ENCODE measurements at regions not wholly inside any gene's neighbourhood (a gene's known extent, or its start where the extent isn't known, plus 50 kb on each side); places are given as distances from the start of the nearest gene placed in this dataset.

DNA sequence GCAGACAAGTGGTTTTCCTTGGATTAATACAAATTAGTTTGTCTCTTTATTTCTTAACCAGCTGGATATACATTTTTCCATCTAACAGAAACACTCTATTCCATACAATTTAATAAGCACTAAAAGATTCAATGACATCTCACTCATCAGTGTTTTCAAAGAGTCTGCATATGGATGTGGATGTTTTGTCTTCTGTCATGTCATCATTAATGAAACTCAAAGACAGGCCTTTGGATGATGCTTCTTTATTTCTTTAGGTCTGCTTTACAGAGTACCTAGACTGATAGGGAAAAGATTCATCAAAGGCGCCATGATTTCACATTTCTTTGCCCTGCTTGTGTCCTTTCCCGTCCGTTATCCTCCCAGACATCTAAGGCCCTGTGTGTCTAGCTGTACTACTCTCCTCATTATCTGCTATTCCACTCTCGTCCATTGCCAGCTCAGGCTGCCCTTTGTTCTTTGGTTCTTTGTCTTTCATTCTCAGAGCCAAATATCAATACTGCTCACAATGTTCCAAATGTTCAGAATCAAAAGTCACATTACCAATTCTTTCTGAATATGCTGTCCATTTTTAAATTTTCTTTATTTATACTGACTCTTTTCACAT lies 232.3 kb upstream of the CHAC2 start:
- Histone ChIP-seq H3K4me1 (no peaks in the 10 kb centered on the region), H3K9me3 (peaks cover 7% of the 10 kb centered on the region; the same call in 1 of the 3 replicates), H3K27ac (no peak overlapping the region), H3K4me3 (no peak overlapping the region), H3K4me2 (no peak overlapping the region)
- FAIRE-seq: no peak
- TF ChIP-seq MAFK (IDR thresholded peaks at IDR 0.05; ENCODE audit: partially characterized antibody): peak; percentile 28
- TF ChIP-seq, protein P1, sequence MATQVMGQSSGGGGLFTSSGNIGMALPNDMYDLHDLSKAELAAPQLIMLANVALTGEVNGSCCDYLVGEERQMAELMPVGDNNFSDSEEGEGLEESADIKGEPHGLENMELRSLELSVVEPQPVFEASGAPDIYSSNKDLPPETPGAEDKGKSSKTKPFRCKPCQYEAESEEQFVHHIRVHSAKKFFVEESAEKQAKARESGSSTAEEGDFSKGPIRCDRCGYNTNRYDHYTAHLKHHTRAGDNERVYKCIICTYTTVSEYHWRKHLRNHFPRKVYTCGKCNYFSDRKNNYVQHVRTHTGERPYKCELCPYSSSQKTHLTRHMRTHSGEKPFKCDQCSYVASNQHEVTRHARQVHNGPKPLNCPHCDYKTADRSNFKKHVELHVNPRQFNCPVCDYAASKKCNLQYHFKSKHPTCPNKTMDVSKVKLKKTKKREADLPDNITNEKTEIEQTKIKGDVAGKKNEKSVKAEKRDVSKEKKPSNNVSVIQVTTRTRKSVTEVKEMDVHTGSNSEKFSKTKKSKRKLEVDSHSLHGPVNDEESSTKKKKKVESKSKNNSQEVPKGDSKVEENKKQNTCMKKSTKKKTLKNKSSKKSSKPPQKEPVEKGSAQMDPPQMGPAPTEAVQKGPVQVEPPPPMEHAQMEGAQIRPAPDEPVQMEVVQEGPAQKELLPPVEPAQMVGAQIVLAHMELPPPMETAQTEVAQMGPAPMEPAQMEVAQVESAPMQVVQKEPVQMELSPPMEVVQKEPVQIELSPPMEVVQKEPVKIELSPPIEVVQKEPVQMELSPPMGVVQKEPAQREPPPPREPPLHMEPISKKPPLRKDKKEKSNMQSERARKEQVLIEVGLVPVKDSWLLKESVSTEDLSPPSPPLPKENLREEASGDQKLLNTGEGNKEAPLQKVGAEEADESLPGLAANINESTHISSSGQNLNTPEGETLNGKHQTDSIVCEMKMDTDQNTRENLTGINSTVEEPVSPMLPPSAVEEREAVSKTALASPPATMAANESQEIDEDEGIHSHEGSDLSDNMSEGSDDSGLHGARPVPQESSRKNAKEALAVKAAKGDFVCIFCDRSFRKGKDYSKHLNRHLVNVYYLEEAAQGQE (IDR thresholded peaks at IDR 0.05): no peak
- ChIA-PET POLR2A (no interaction called here), CTCF (interaction anchor here (0.9 kb wide), 1 partner anchor 9 kb away, joined by 3 read pairs; no protein-coding TSS in a partner anchor)
- no peak for DNase-seq (ENCODE audit: low read depth in 1 of 2, low spot score in 1 of 2)
- WGBS (ENCODE audit: missing lambda C conversion rate): 26% methylated on average over 4 of the region's 4 CpGs
- ATAC-seq: no peak

DNA sequence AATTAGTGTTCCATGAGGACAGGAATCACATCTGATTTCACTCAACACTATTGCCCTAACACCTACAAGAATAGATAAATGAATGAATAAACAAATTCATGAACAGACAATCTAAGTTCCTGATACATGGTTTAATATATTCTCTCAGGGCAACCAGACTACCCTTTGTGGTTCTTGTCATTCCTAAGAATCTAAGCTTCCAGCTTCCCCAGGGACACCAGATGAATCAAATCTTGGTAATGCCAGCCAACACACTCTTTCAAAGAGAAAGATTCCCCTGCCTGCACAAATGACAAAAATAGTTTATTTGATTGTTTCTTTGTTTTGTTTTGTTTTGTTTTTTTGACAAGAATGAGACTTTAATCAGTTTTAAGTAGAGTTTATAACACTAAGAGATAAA lies 237.5 kb upstream of the CHAC2 start:
- TF ChIP-seq, protein P2, sequence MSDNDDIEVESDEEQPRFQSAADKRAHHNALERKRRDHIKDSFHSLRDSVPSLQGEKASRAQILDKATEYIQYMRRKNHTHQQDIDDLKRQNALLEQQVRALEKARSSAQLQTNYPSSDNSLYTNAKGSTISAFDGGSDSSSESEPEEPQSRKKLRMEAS (IDR thresholded peaks at IDR 0.05): no peak
- TF ChIP-seq EHF (CRISPR knock-in tag; IDR thresholded peaks at IDR 0.05): no peak
- no peak for TF ChIP-seq HEYL (CRISPR knock-in tag; IDR thresholded peaks at IDR 0.05)
- no peak for TF ChIP-seq KDM5A (IDR thresholded peaks at IDR 0.05)
- no peak for TF ChIP-seq JUNB (IDR thresholded peaks at IDR 0.05)
- no peak for TF ChIP-seq ZSCAN20 (CRISPR knock-in tag; IDR thresholded peaks at IDR 0.05)
- ATAC-seq (no peak), FAIRE-seq (no peak), DNase-seq (ENCODE audit: low read depth in 1 of 2, low spot score in 1 of 2) (no peak)
- H3K9me3 ChIP-seq: peaks cover 12% of the 10 kb centered on the region; the same call in 1 of the 3 replicates
- CTCF ChIA-PET: no interaction called here
- POLR2A ChIA-PET: no interaction called here
- H3K4me2 ChIP-seq: no peak overlapping the region
- no peaks in the 10 kb centered on the region for H3K4me1 ChIP-seq
- no peak overlapping the region for H3K27ac ChIP-seq
- no peak overlapping the region for H3K4me3 ChIP-seq

DNA sequence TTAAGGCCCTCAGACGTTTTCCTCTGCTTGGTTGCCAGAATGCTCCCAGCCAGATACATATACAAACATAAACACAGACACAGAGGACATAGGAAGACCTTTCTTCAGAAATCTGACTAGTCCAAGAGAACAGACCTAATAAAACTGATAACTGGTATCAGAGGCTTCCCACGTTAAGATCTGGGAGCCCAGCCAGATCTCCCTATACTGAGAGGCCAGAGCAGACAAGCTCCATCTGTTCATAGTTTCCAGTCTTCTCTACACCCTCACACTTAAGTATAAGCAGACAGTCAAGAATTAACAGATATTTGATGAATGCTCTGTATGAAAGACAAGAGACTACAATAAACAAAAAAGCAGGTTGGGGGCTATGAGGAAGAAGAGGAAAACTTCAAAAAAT lies 240.5 kb upstream of the CHAC2 start:
- no peak overlapping the region for H3K27ac ChIP-seq
- peaks cover 8% of the 10 kb centered on the region; the same call in 1 of the 3 replicates for H3K9me3 ChIP-seq
- TF ChIP-seq, protein P3, sequence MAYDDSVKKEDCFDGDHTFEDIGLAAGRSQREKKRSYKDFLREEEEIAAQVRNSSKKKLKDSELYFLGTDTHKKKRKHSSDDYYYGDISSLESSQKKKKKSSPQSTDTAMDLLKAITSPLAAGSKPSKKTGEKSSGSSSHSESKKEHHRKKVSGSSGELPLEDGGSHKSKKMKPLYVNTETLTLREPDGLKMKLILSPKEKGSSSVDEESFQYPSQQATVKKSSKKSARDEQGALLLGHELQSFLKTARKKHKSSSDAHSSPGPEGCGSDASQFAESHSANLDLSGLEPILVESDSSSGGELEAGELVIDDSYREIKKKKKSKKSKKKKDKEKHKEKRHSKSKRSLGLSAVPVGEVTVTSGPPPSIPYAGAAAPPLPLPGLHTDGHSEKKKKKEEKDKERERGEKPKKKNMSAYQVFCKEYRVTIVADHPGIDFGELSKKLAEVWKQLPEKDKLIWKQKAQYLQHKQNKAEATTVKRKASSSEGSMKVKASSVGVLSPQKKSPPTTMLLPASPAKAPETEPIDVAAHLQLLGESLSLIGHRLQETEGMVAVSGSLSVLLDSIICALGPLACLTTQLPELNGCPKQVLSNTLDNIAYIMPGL (CRISPR knock-in tag; IDR thresholded peaks at IDR 0.05; ENCODE audit: borderline replicate concordance): no peak
- TF ChIP-seq JUN (IDR thresholded peaks at IDR 0.05) (no peak), HOXB13 (CRISPR knock-in tag; IDR thresholded peaks at IDR 0.05; ENCODE audit: low read depth) (no peak), RNF2 (IDR thresholded peaks at IDR 0.05; ENCODE audit: borderline replicate concordance, low read depth) (no peak), EHMT2 (IDR thresholded peaks at IDR 0.05; ENCODE audit: low read depth) (no peak), NFE2L2 (conservative IDR thresholded peaks at IDR 0.05; ENCODE audit: low read length) (no peak), KDM5A (IDR thresholded peaks at IDR 0.05) (no peak), SMC3 (IDR thresholded peaks at IDR 0.05) (no peak), CHD2 (IDR thresholded peaks at IDR 0.05; ENCODE audit: low read length, partially characterized antibody) (no peak)
- H3K4me2 ChIP-seq: no peak overlapping the region
- ChIA-PET POLR2A (no interaction called here), CTCF (interaction anchor here (0.7 to 1.0 kb wide), 2 partner anchors 8 to 218 kb away, joined by 3 read pairs; no protein-coding TSS in a partner anchor)
- no peak for ATAC-seq
- FAIRE-seq: no peak
- WGBS (ENCODE audit: missing lambda C conversion rate): 0% methylated on average over 2 of the region's 2 CpGs
- no peak for DNase-seq (ENCODE audit: low read depth in 1 of 2, low spot score in 1 of 2)
- H3K4me3 ChIP-seq: no peak overlapping the region
- H3K4me1 ChIP-seq: no peaks in the 10 kb centered on the region

Measured in A549 (cell line).